PC-3 (cell line): ENCODE measurements at regions not wholly inside any gene's neighbourhood (a gene's known extent, or its start where the extent isn't known, plus 50 kb on each side); places are given as distances from the start of the nearest gene placed in this dataset.

Experiments used
- EZH2 ChIP-seq: fragments of 300-600 bp; sonication (generic); IDR thresholded peaks from one replicate; pipeline ENCODE4 v1.6.1; 2017; ENCODE audit warnings: antibody characterized with exemption, mild to moderate bottlenecking, low read length; ENCODE audit not compliant: unreplicated experiment
- EZH2phosphoT487 ChIP-seq: fragments of 300-600 bp; sonication (generic); IDR thresholded peaks from 2 replicates; pipeline ENCODE4 v1.6.1; 2018; ENCODE audit warnings: mild to moderate bottlenecking, antibody characterized with exemption, low read length, borderline replicate concordance
- TF ChIP-seq, protein P1 (sequence below): fragments of 300-600 bp; sonication (generic); conservative IDR thresholded peaks from 2 replicates; pipeline ENCODE4 v1.5.1; 2017; ENCODE audit warnings: antibody characterized with exemption, low read depth, mild to moderate bottlenecking, low read length

DNA sequence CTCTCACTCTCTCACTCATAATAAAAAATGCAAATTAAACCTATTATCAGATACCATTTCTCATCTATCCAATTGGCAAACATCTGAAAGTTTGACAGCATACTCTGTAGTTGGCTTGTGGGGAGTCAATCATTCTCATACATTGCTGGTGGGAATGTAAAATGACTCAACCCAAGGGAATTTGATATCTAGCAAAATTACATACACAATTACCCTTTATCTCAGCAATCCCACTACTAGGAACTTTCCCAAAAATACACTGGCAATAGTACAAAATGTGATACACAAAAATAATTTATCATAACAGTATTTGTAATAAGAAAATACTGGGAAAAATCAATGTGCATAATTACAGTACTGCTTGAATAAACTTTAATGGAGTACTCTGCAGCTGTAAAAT is 731.3 kb downstream of the DTWD2 start:
- TF ChIP-seq, protein P1, sequence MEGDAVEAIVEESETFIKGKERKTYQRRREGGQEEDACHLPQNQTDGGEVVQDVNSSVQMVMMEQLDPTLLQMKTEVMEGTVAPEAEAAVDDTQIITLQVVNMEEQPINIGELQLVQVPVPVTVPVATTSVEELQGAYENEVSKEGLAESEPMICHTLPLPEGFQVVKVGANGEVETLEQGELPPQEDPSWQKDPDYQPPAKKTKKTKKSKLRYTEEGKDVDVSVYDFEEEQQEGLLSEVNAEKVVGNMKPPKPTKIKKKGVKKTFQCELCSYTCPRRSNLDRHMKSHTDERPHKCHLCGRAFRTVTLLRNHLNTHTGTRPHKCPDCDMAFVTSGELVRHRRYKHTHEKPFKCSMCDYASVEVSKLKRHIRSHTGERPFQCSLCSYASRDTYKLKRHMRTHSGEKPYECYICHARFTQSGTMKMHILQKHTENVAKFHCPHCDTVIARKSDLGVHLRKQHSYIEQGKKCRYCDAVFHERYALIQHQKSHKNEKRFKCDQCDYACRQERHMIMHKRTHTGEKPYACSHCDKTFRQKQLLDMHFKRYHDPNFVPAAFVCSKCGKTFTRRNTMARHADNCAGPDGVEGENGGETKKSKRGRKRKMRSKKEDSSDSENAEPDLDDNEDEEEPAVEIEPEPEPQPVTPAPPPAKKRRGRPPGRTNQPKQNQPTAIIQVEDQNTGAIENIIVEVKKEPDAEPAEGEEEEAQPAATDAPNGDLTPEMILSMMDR, result no peak
- TF ChIP-seq EZH2 (no peak), EZH2phosphoT487 (no peak)
